ENCODE measurements at regions not wholly inside any gene's neighbourhood (a gene's known extent, or its start where the extent isn't known, plus 50 kb on each side); places are given as distances from the start of the nearest gene placed in this dataset.
A peak's percentile ranks its signal among the peaks of the same experiment; 100 is the strongest.
"Not testable (repeated sequence)": the region's sequence is repeated elsewhere in the genome, so short reads cannot be mapped to it uniquely, and the experiment has no call there.

GRCh38 chr12:16854465-16854864 lies 248.5 kb upstream of the LMO3 start:
- no peak for DNase-seq (ENCODE audit: low read depth)

- no peak for DNase-seq (ENCODE audit: low read depth)
Measured at GRCh38 chr12:16849473-16849872, 243.5 kb upstream of the LMO3 start.

GRCh38 chr12:16844875-16845274 lies 238.9 kb upstream of the LMO3 start:
- no peak for DNase-seq (ENCODE audit: low read depth)

- no peak for DNase-seq (ENCODE audit: low read depth)
Measured at GRCh38 chr12:16833376-16834015, 227.5 kb upstream of the LMO3 start.

GRCh38 chr12:16828891-16829290 lies 222.9 kb upstream of the LMO3 start:
- DNase-seq (ENCODE audit: low read depth) = no peak

GRCh38 chr12:16807731-16808130 lies 201.8 kb upstream of the LMO3 start:
- DNase-seq (ENCODE audit: low read depth) = no peak

GRCh38 chr12:16796168-16796567 lies 190.2 kb upstream of the LMO3 start:
- no peak for DNase-seq (ENCODE audit: low read depth)

- no peak for DNase-seq (ENCODE audit: low read depth)
Measured at GRCh38 chr12:16789204-16789790, 183.3 kb upstream of the LMO3 start.

GRCh38 chr12:16788506-16789203 lies 182.7 kb upstream of the LMO3 start:
- no peak for DNase-seq (ENCODE audit: low read depth)

- no peak for DNase-seq (ENCODE audit: low read depth)
Measured at GRCh38 chr12:16785953-16786352, 180.0 kb upstream of the LMO3 start.

- no peak for DNase-seq (ENCODE audit: low read depth)
Measured at GRCh38 chr12:16785524-16785923, 179.6 kb upstream of the LMO3 start.

- not testable (repeated sequence) for DNase-seq (ENCODE audit: low read depth)
Measured at GRCh38 chr12:16769129-16769528, 163.2 kb upstream of the LMO3 start.

GRCh38 chr12:16766736-16767135 lies 160.8 kb upstream of the LMO3 start:
- DNase-seq (ENCODE audit: low read depth) = peak; percentile 3

GRCh38 chr12:16763901-16764300 lies 157.9 kb upstream of the LMO3 start:
- peak; percentile 6 for DNase-seq (ENCODE audit: low read depth)

- no peak for DNase-seq (ENCODE audit: low read depth)
Measured at GRCh38 chr12:16756833-16757555, 151.0 kb upstream of the LMO3 start.

GRCh38 chr12:16730772-16731171 lies 124.8 kb upstream of the LMO3 start:
- no peak for DNase-seq (ENCODE audit: low read depth)

GRCh38 chr12:16726879-16727278 lies 120.9 kb upstream of the LMO3 start:
- DNase-seq (ENCODE audit: low read depth) = peak; percentile 36

GRCh38 chr12:16719713-16720416 lies 113.9 kb upstream of the LMO3 start:
- DNase-seq (ENCODE audit: low read depth) = no peak

- DNase-seq (ENCODE audit: low read depth) = no peak
Measured at GRCh38 chr12:16716928-16717327, 111.0 kb upstream of the LMO3 start.

- DNase-seq (ENCODE audit: low read depth) = no peak
Measured at GRCh38 chr12:16692099-16692498, 86.1 kb upstream of the LMO3 start.

- no peak for DNase-seq (ENCODE audit: low read depth)
Measured at GRCh38 chr12:16691624-16692023, 85.7 kb upstream of the LMO3 start.

GRCh38 chr12:16688200-16688599 lies 82.2 kb upstream of the LMO3 start:
- no peak for DNase-seq (ENCODE audit: low read depth)
